ENCODE measurements at regions not wholly inside any gene's neighbourhood (a gene's known extent, or its start where the extent isn't known, plus 50 kb on each side); places are given as distances from the start of the nearest gene placed in this dataset.

GRCh38 chr7:82539969-82540368, 96.4 kb upstream of the CACNA2D1 start:
- no peak overlapping the region for H3K23ac ChIP-seq (ENCODE audit: low read depth, low read length)
- H2BK20ac ChIP-seq (ENCODE audit: low read depth, low read length): no peak overlapping the region
- H2BK5ac ChIP-seq (ENCODE audit: low read depth, low read length, poor library complexity, severe bottlenecking): no peak overlapping the region
- no peaks in the 10 kb centered on the region for H4K20me1 ChIP-seq (ENCODE audit: insufficient read depth, low read length)
- H3K14ac ChIP-seq (replicated peaks; ENCODE audit: low read depth, low read length): no peak overlapping the region
- DNase-seq (no peak), ATAC-seq (ENCODE audit: low read depth) (no peak)
- peaks cover 1% of the 10 kb centered on the region; the same call in 1 of the 2 replicates for H3K4me1 ChIP-seq (ENCODE audit: control insufficient read depth, insufficient read depth, low read length)
- H4K8ac ChIP-seq (ENCODE audit: low read depth in 2 of 2, low read length in 2 of 2): no peak overlapping the region
- H2AK9ac ChIP-seq (replicated peaks; ENCODE audit: low read depth, low read length, poor library complexity): no peak overlapping the region
- no peak overlapping the region for H2AK5ac ChIP-seq (ENCODE audit: low read depth, low read length)
- peaks cover 2% of the 10 kb centered on the region; the same call in 1 of the 2 replicates for H3K9me1 ChIP-seq (ENCODE audit: insufficient read depth, low read length)
- H3K27me3 ChIP-seq (ENCODE audit: control insufficient read depth, insufficient read depth, low read length): no peaks in the 10 kb centered on the region
- TF ChIP-seq USF2 (IDR thresholded peaks at IDR 0.05; ENCODE audit: low read depth, low read length) (no peak), CEBPB (IDR thresholded peaks at IDR 0.05; ENCODE audit: low read depth, low read length) (no peak), MAZ (IDR thresholded peaks at IDR 0.05; ENCODE audit: borderline replicate concordance, low read depth, low read length) (no peak), FOS (IDR thresholded peaks at IDR 0.05; ENCODE audit: low read depth, low read length) (no peak), RFX5 (IDR thresholded peaks at IDR 0.05; ENCODE audit: low read depth, low read length) (no peak), RCOR1 (IDR thresholded peaks at IDR 0.05; ENCODE audit: insufficient replicate concordance, low read length) (no peak), MAFK (IDR thresholded peaks at IDR 0.05; ENCODE audit: low read depth, low read length) (no peak), NFE2L2 (IDR thresholded peaks at IDR 0.05; ENCODE audit: low read depth, low read length) (no peak)
- intact Hi-C loops (cut with micrococcal nuclease) (loop anchor here (5.0 kb wide), 1 partner anchor 43 kb away; no protein-coding TSS in a partner anchor), dilution Hi-C loops (cut with HindIII; ENCODE audit: low sequenced_read_pairs, unreplicated experiment) (no loop called here), in situ Hi-C loops (cut with MboI; ENCODE audit: low sequenced_read_pairs) (no loop called here)
- H3K79me1 ChIP-seq (ENCODE audit: low read depth in 1 of 2, low read length in 2 of 2): no peaks in the 10 kb centered on the region
- CTCF ChIA-PET: no interaction called here
- H3K9me3 ChIP-seq (ENCODE audit: control insufficient read depth, insufficient read depth, low read length): no peaks in the 10 kb centered on the region
- H2AFZ ChIP-seq (replicated peaks; ENCODE audit: low read length, poor library complexity): no peak overlapping the region
- no peak overlapping the region for H3K9ac ChIP-seq (ENCODE audit: low read depth, low read length)
- no peak overlapping the region for H3K4me3 ChIP-seq (ENCODE audit: insufficient read depth, low read depth, low read length)
- no CpG with 5 or more reads among the region's 6 CpGs for WGBS, 2 experiments (ENCODE audit: extremely low coverage in 2 of 2, insufficient read length in 1 of 2)
- no TSS peak for BruUV-seq (replicated peaks)
- no peak overlapping the region for H3K4ac ChIP-seq (ENCODE audit: low read depth, low read length)
- H3K56ac ChIP-seq (ENCODE audit: extremely low read depth, insufficient read depth, low read length): no peak overlapping the region
- H4K5ac ChIP-seq (ENCODE audit: low read depth, low read length): no peak overlapping the region
- H3K4me2 ChIP-seq (ENCODE audit: low read depth, low read length): no peak overlapping the region
- no peak overlapping the region for H2BK120ac ChIP-seq (ENCODE audit: low read depth, low read length)
- no peak overlapping the region for H3K27ac ChIP-seq (ENCODE audit: insufficient read depth, low read length)
- no peaks in the 10 kb centered on the region for H3K36me3 ChIP-seq (ENCODE audit: control insufficient read depth, insufficient read depth, low read length)
- H2BK15ac ChIP-seq (ENCODE audit: low read depth, low read length): no peak overlapping the region
- H4K91ac ChIP-seq (ENCODE audit: insufficient read depth, low read depth, low read length): no peak overlapping the region
- POLR2A ChIA-PET (ENCODE audit: unreplicated experiment): no interaction called here
- H3K18ac ChIP-seq (ENCODE audit: low read depth, low read length): no peak overlapping the region; the same call in 1 of the 2 replicates
